HG02610 (cell line): ENCODE measurements at regions not wholly inside any gene's neighbourhood (a gene's known extent, or its start where the extent isn't known, plus 50 kb on each side); places are given as distances from the start of the nearest gene placed in this dataset.
A peak's percentile ranks its signal among the peaks of the same experiment; 100 is the strongest.
"Not testable (repeated sequence)": the region's sequence is repeated elsewhere in the genome, so short reads cannot be mapped to it uniquely, and the experiment has no call there.

ENCODE experiments used
- ATAC-seq: cut with Tn5 transposase; IDR thresholded peaks from one replicate; pipeline ENCODE4 v1.9.1; 2021; ENCODE audit warnings: mild to moderate bottlenecking, moderate library complexity; ENCODE audit not compliant: unreplicated experiment

GRCh38 chr21:5327220-5327619 is 5194.2 kb upstream of the TPTE start:
- ATAC-seq, result peak; percentile 45

GRCh38 chr21:5329311-5329939 is 5192.0 kb upstream of the TPTE start:
- ATAC-seq, result not testable (repeated sequence)

- ATAC-seq, result not testable (repeated sequence)
Observed at GRCh38 chr21:5357839-5358238, 5163.5 kb upstream of the TPTE start.
